HPDE6-E6E7 (cell line): ENCODE measurements at regions not wholly inside any gene's neighbourhood (a gene's known extent, or its start where the extent isn't known, plus 50 kb on each side); places are given as distances from the start of the nearest gene placed in this dataset.

Source experiments
- DNase-seq: peaks from one replicate; pipeline ENCODE4 v3.0.0; 2011; ENCODE audit warnings: missing footprints; ENCODE audit errors: extremely low spot score

GRCh38 chr18:67651438-67651837 is 134.9 kb upstream of the DSEL start:
- DNase-seq: no peak

DNA sequence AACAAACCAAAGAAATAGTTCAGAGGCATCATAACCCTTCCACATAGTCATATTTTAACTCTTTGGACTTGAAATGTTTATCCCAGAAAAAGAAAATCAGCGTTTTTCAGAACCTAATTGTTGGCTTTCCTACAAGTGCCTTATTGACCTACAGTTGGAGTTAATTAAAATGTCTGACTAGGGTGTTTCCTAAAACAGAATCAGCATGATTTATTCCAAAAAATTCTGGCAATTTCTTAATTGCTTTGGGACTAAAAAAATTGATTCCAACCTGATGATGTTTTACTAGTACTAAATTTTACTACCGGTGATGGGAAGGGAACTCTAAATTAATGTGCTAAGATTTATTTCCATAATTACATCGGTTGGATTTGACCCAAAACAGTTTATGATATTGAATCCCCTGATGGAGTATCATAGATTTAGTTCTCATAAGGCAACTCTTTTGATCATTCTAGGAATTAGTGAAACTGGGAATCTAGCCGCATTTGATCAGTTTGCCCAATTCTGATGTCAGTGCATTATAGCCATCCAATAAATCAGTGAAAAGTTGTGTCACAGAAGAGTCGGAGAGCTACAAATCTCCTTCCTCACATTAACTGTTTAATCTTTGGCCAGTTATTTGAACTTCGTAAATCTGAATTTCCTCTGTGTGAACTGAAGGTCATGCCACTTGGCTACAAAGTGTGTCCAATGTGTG is 134.3 kb upstream of the DSEL start:
- no peak for DNase-seq

- DNase-seq: no peak
Measured at GRCh38 chr18:67646890-67647289, 130.4 kb upstream of the DSEL start.

DNA sequence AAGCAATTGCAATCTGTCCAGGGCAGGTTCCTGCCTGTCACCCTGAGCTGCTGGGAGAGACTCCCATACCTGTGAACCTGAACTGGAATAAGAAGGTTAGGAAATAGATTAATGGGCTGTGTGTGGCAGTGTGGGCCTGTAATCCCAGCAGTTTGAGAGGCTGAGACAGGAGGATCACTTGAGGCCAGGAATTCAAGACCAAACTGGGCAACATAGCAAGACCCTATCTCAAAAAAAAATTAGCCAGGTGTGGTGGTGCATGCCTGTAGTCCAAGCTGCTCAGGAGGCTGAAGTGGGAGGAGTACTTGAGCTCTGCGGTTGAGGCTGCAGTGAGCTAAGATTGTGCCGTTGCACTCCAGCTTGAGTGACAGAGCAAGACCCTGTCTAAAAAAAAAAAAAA is 127.7 kb upstream of the DSEL start:
- no peak for DNase-seq

DNA sequence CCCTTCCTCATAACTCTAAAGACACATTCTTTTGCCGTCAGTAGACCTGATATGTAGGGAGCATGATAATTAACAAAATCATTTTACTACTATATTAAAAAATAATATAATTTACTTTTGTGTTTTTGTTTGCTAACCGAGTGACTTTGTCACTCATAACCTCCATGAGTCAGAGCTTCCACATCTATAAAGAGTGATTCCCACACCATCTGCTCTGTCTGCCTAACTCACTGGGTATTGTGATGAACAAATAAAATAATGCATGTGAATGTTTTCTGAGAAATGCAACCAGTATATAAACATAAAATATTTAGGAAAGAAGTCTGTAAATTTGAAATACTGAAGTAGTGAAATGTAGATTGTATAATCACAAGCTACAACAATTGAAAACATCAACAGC is 123.4 kb upstream of the DSEL start:
- DNase-seq: no peak

DNA sequence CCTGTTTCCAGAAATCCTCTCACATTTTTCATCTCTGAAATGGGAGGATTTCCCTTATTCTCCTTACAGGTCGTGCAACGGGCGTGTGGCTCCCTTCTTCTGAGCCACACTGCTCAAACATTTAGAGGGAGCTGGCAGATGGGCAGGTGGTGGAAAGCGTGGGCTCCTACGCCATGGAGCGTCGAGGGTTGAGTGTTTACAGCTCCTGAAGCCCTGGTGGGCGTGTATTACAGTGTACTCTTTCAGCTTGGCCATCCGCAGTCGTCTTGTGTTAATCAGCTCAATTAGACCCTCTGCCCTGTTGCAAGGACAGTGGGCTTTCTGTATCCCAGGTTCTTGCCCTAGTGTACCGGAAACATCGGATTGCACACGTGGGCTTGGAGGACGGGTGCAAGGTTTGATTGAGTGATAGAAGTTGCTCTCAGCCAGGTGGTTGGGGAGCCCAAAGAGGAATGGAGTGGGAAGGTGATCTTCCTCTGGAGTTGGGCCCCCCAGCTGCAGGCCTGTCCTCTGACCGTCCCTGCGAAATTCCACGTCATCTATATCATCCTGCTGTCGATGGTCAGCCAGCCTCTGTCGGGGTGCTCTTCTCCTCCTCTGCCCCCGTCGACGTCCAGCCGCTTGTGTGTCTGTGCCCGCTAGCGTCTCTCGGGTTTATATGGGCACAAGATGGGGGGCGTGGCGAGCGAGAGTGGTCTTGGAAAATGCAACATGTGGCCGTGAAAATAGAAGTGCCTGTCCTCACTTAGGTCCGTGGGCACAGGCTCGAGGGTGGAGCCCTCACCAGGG is 120.3 kb upstream of the DSEL start:
- no peak for DNase-seq

DNA sequence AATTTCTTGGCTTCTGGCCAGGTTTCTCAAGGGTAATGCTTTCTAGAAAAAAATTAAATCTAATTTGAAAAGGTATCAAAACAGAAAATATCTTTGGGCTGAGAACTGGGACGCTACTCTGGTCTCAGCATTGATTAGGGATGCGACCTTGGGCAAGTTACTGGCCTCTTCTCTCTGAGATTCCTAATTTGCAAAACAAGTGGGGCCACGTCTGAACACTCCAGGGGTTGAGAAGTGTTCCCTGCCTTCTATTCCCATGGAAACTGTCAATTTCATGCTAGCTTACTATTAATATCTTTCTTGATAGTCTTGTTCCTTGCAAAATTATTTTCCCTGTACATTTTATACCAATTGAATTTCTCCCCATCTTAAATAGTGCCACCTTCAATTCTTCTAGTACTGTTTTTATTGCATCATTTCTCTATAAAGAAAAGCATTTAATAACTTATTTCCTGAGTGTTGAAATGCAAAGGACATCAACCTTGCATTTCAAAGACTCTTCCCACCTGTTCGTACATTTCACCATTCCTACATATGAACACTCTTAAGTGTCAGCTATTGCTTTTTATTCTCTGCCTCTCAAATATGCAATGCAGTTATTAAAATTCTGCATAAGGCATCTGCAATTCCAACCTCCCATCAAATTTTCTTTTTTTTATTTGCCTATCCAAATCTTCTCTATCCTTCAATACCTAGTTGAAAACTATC is 118.3 kb upstream of the DSEL start:
- DNase-seq: no peak

DNA sequence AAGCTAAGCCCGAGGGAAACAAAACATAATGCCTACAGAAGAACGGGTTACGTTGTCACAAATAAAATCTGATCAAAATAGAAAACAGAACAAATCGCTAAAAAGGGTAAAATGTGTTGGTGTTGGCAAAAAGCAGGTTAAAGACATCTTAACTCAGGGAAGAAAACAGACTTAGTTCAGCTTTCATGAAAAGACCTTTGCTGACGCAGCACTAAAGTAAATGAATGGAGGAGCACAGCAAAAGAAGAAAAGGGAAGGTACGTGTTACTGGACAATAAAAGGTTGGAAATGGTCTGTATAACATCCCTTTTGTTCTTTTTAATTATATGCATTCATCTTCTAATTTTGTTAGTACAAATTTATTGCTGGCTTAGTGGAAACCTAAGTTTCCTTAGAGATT is 117.4 kb upstream of the DSEL start:
- DNase-seq: no peak

GRCh38 chr18:67621906-67622305 is 105.4 kb upstream of the DSEL start:
- no peak for DNase-seq

GRCh38 chr18:67621049-67621713 is 104.7 kb upstream of the DSEL start:
- no peak for DNase-seq

DNA sequence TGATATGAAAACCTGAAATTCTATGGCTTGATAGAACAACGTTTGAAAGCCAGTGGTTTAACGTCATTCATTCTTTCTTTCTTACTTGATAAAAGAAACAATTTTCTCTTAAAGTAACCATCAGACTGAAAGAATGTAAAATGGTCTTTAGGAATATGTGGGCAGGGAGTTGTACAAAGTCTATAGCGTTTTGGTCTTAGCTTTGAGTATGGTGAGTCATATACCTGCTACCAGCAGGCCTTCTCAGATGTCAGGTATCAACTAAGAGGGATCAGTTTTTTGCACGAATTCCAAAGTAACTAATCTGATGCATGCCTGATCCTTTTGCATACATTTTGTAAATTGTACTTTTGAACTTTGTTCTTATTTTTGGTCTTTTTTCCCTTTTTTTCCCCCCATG is 101.5 kb upstream of the DSEL start:
- no peak for DNase-seq

DNA sequence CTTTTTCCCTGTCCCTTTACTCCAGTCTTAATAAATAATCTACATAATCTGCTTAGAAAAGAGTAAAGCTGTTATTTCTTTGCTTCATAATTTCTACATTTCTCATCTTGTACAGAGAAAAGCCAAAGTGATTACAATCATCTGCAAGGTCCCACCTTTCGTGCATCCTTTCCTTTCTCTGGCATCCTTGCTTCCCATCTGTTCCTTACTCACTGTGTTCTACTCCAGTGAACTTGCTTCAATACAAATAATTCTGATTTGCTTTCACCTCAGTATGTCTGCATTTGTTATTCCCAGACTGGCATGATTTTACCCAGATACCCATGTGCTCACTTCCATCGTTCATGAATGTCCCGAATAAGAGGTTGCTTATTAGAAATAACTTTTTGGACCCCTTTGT is 99.4 kb upstream of the DSEL start:
- no peak for DNase-seq

GRCh38 chr18:67613731-67614130 is 97.2 kb upstream of the DSEL start:
- DNase-seq: no peak

GRCh38 chr18:67612281-67612680 is 95.8 kb upstream of the DSEL start:
- DNase-seq: no peak

GRCh38 chr18:67608615-67609273 is 92.2 kb upstream of the DSEL start:
- no peak for DNase-seq

GRCh38 chr18:67608191-67608590 is 91.7 kb upstream of the DSEL start:
- DNase-seq: no peak

DNA sequence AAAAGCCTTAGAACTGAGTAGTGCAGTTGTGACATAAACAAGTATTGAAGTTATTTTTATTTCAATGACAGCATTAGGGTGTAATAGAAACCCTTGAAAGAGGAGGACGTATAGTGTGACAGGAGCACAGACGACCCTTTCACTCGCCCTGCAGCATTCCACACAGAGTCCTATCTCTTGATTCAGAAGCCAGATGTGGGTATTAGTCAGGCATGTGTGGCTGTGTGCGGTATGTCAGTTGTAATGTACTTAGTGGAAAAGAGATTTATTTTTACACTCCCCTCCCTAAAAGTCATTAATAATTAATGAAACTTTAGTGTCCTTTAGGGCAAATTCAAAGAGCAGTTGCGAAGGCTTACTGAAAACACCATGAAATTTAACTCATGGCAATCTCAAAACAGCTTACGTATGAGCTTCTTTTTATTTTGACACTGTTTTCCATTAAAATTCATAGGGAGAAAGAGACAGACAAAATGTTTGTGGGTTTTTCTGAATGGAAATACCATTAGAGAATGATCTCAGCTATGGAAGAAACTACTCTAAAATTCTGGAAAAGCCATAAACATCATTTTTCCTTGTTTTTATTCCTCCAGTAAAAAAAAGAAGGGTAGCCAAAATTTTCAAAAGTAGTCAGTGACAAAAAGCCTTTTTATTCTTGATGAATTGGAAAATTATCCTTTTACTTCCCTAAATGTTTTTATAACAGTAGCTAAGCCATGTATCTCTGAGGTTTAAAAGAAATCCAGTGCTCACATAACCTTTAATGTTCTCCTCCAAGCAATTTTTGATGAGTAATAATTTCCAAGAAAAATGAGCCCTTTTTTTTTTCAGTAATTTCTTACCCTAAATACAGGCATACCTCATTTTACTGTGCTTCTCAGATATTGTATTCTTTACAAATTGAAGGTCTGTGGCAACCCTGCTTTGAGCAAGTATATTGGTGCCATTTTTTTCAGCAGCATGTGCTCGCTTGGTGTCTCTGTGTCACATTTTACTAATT is 84.0 kb upstream of the DSEL start:
- peak; percentile 26 for DNase-seq

GRCh38 chr18:67599277-67599676 is 82.8 kb upstream of the DSEL start:
- DNase-seq: no peak

DNA sequence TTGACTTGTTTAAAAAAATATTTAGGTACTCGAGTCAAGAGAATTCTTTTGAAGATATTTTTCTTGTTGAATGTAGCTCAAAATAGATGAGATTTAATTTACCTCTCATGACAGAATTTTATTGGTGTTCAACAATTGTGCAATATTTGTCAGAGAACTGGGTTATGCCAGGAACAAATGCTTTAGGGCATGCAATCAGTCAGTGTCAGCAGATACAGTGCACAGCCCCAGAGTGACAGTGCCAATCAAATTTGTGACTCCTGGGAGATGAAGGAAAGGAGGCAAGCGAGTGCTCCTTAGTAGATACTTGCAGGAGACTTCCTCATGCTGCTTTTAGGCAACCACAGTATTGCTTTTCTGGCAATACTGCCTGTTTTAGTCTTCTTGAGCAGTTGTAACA is 81.2 kb upstream of the DSEL start:
- DNase-seq: no peak

DNA sequence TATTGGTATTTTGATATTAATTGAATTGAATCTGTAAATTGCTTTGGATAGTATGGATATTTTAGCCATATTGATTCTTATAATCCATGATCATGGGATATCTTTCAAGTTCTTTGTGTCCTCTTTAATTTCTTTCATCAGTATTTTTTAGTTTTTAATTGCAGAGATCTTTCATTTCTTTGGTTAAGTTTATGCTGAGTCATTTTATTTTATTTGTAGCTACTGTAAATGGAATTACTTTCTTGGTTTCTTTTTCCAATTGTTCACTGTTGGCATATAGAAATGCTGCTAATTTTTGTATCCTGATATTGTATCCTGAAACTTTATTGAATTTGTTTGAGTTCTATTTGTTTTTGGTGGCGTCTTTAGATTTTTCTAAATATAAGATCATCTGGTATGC is 79.5 kb upstream of the DSEL start:
- DNase-seq: no peak
